Ascending aorta (tissue), 2 donors: ENCODE measurements at regions not wholly inside any gene's neighbourhood (a gene's known extent, or its start where the extent isn't known, plus 50 kb on each side); places are given as distances from the start of the nearest gene placed in this dataset.
"Not testable (repeated sequence)": the region's sequence is repeated elsewhere in the genome, so short reads cannot be mapped to it uniquely, and the experiment has no call there.

Experiments
- DNase-seq, 2 donors: peaks; one replicate each; pipeline ENCODE4 v3.0.0-alpha.2; 2019; ENCODE audit warnings: low spot score in 2 of 2
- H3K27ac ChIP-seq, 2 donors: fragments of 200-600 bp; sonication (generic); one replicate each; pipeline ENCODE4 v1.5.1; 2016 to 2017; ENCODE audit warnings: mild to moderate bottlenecking in 1 of 2
- H3K27me3 ChIP-seq: fragments of 200-600 bp; sonication (generic); one replicate; pipeline ENCODE4 v1.5.1; 2017
- H3K36me3 ChIP-seq, 2 donors: fragments of 200-600 bp; sonication (generic); one replicate each; pipeline ENCODE4 v1.5.1; 2016
- H3K4me1 ChIP-seq, 2 donors: fragments of 200-600 bp; sonication (generic); one replicate each; pipeline ENCODE4 v1.5.1; 2016 to 2017; ENCODE audit warnings: mild to moderate bottlenecking in 1 of 2
- H3K4me3 ChIP-seq, 2 donors: fragments of 200-600 bp; sonication (generic); one replicate each; pipeline ENCODE4 v1.5.1; 2016 to 2017; ENCODE audit warnings: mild to moderate bottlenecking in 1 of 2
- H3K9me3 ChIP-seq, 2 donors: fragments of 200-600 bp; sonication (generic); one replicate each; pipeline ENCODE4 v1.5.1; 2016
- CTCF ChIP-seq, 3 experiments: fragments of 200-600 bp in 2 of 3; fragments of 450-650 bp in 1 of 3; sonication (generic) in 2 of 3; IDR thresholded peaks; one replicate each; pipeline ENCODE4 v1.5.1; 2016 to 2019; ENCODE audit warnings: antibody characterized with exemption in 3 of 3, mild to moderate bottlenecking in 1 of 3, moderate library complexity in 1 of 3
- intact Hi-C: fragments of 100-400 bp; cut with DNase I; formaldehyde crosslinking; loops from one replicate; pipeline ENCODE4 v1.15.1; 2023

GRCh38 chrX:31014474-31014873, 57.4 kb downstream of the FTHL17 start:
- H3K27me3 ChIP-seq, H3K4me1 ChIP-seq, H3K36me3 ChIP-seq, H3K27ac ChIP-seq, H3K9me3 ChIP-seq, intact Hi-C loops, H3K4me3 ChIP-seq, DNase-seq: not testable (repeated sequence)

- no peak for TF ChIP-seq CTCF (IDR thresholded peaks at IDR 0.05)
- H3K4me3 ChIP-seq = no peak overlapping the region
- no peaks in the 10 kb centered on the region for H3K36me3 ChIP-seq
- intact Hi-C loops = no loop called here
- no peaks in the 10 kb centered on the region for H3K4me1 ChIP-seq
- no peaks in the 10 kb centered on the region for H3K9me3 ChIP-seq
- H3K27me3 ChIP-seq = no peaks in the 10 kb centered on the region
- H3K27ac ChIP-seq = no peak overlapping the region
- DNase-seq = no peak
Observed at GRCh38 chrX:31012509-31013025, 59.3 kb downstream of the FTHL17 start.

GRCh38 chrX:31007321-31007720, 64.5 kb downstream of the FTHL17 start:
- Histone ChIP-seq H3K4me3 (no peak overlapping the region), H3K27ac (no peak overlapping the region), H3K9me3 (no peaks in the 10 kb centered on the region), H3K4me1 (no peaks in the 10 kb centered on the region), H3K36me3 (no peaks in the 10 kb centered on the region), H3K27me3 (no peaks in the 10 kb centered on the region)
- intact Hi-C loops = no loop called here
- no peak for TF ChIP-seq CTCF (IDR thresholded peaks at IDR 0.05)
- no peak for DNase-seq

GRCh38 chrX:31006027-31006426, 65.8 kb downstream of the FTHL17 start:
- intact Hi-C loops = no loop called here

GRCh38 chrX:30997411-30997810, 74.4 kb downstream of the FTHL17 start:
- H3K27ac ChIP-seq = no peak overlapping the region
- no peaks in the 10 kb centered on the region for H3K27me3 ChIP-seq
- no peaks in the 10 kb centered on the region for H3K9me3 ChIP-seq
- TF ChIP-seq CTCF (IDR thresholded peaks at IDR 0.05) = no peak
- no peaks in the 10 kb centered on the region for H3K4me1 ChIP-seq
- no peak overlapping the region for H3K4me3 ChIP-seq
- no peaks in the 10 kb centered on the region for H3K36me3 ChIP-seq
- intact Hi-C loops = no loop called here
- DNase-seq = no peak

More at GRCh38 chrX:31006027-31006426, 65.8 kb downstream of the FTHL17 start:
- no peaks in the 10 kb centered on the region for H3K4me1 ChIP-seq
- no peaks in the 10 kb centered on the region for H3K27me3 ChIP-seq
- no peak for DNase-seq
- H3K9me3 ChIP-seq = no peaks in the 10 kb centered on the region
- TF ChIP-seq CTCF (IDR thresholded peaks at IDR 0.05) = no peak
- H3K36me3 ChIP-seq = no peaks in the 10 kb centered on the region
- no peak overlapping the region for H3K27ac ChIP-seq
- H3K4me3 ChIP-seq = no peak overlapping the region

GRCh38 chrX:30995705-30996104, 76.1 kb downstream of the FTHL17 start:
- no peak overlapping the region for H3K27ac ChIP-seq
- intact Hi-C loops = no loop called here
- DNase-seq = no peak
- no peaks in the 10 kb centered on the region for H3K9me3 ChIP-seq
- no peaks in the 10 kb centered on the region for H3K36me3 ChIP-seq
- no peaks in the 10 kb centered on the region for H3K4me1 ChIP-seq
- no peak overlapping the region for H3K4me3 ChIP-seq
- H3K27me3 ChIP-seq = no peaks in the 10 kb centered on the region
- no peak for TF ChIP-seq CTCF (IDR thresholded peaks at IDR 0.05)
